Dedifferentiated amniotic fluid mesenchymal stem cell (primary cell): ENCODE measurements at regions not wholly inside any gene's neighbourhood (a gene's known extent, or its start where the extent isn't known, plus 50 kb on each side); places are given as distances from the start of the nearest gene placed in this dataset.
"Not testable (repeated sequence)": the region's sequence is repeated elsewhere in the genome, so short reads cannot be mapped to it uniquely, and the experiment has no call there.

Experiments
- DNase-seq: peaks from one replicate; pipeline ENCODE4 v3.0.0-alpha.2; 2016; ENCODE audit errors: extremely low spot score

GRCh38 chr1:78715181-78715661, 65.6 kb downstream of the IFI44 start:
- peak; percentile 44 for DNase-seq

DNA sequence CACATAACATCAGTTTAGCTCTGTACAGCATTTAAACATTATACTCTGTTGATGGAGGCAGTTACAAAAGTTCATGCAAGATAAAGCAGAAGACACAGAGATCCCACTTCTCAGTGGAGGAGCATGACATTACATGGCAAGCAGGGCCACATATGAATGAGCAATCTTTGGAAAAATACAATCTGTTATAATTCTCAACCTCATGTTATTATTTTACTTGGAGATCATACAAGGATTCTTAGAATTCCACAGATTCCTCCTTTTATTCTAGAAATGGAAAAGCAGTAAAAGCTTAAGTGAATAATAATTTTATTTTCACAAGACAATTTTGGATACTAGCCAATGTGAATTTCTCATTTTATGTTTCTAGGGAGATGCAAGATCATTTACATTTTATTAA, 66.6 kb downstream of the IFI44 start:
- peak; percentile 68 for DNase-seq

- no peak for DNase-seq
Observed at GRCh38 chr1:78718566-78718965, 68.9 kb downstream of the IFI44 start.

- DNase-seq: no peak
Observed at GRCh38 chr1:78721136-78721535, 71.5 kb downstream of the IFI44 start.

DNA sequence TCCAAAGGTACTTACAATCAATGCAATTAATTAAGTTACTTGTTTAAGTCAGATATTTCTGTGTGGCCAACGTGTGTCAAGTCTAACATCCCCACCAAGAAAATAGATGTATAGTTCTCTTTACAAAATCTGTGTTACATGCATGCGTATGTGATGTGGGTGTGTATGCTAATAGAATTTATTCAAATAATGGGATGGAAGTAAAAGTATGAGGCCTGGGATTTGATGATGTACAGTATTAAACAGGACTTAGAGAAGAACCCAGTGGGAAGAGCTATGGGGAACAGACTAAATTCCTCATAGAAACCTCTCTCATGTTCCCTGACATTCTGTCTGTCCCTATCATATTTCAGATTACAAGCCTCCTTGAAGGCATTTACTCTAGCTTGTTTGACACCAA, 72.5 kb downstream of the IFI44 start:
- DNase-seq: no peak

DNA sequence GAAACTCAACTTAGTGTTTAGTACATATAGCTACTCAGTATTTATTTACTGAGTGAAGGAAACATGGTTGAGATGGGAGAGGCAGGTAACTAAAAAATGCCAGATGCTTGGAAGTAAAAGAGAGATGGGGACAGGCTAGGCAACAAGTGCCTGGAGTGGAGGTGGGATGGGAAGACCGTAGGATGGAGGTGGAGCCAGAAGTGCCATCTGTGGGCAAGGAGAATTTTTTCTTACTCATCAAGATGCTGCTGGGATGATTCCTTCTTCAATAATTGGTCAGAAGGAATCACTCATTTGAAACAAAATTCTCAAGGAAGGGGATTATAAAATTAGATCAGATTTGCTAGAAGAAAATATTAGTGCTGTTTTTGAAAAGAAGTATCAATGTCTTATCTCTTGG, 72.9 kb downstream of the IFI44 start:
- peak; percentile 30 for DNase-seq

DNA sequence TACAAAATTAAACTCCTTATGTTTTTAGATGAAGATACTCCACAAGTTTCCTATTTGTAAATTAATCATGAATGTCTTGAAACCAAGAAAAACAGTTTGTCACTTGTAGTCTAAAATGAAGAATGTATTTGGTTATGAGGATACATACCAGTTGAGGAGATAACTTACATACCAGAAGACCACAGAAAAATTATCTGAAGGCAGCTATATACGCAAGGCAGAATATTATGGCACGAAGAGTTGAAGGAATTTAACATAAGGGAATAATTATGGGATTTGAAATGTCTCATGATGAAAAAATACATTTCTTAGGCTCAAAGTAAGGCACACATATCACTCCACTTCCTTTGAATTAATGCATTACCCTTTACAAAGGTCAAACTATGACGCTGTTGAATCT, 73.3 kb downstream of the IFI44 start:
- peak; percentile 85 for DNase-seq

DNA sequence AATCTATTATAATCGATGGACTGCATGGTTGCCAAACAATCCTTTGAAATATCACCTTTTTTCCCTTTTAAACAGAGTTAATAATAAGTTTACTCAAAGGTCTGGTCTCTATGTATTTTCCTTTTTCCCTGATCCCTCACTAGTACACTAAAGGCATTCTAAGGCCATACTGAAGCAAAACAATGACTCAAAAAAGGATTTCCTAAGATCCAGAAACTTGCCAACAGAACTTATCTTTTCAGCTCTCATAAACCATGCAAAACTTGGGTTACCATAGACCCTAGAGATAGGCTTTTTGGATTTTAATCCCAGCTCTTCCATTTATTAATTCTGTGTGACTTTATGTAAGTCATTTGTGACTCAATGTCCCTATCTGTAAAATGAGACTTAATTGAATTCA, 77.1 kb downstream of the IFI44 start:
- no peak for DNase-seq

DNA sequence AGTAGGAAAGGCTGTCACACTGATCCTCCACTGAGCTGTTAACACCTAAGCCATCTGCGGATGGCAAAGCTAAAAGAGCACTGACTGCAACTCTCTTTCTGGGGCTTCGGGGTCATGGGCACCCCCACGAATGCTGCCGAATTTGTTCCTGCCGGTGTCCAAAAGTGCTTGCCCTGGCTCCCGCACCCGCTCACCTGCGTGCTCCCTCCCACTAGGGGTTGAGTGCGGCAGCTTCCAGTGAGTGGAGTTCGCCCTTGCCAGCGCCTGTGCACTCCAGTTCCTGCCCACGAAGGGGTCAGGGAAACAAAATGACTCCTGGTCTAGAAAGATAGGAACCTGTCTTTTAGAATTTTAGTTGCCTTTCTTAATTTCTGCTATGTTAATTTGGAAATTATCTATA, 78.7 kb downstream of the IFI44 start:
- no peak for DNase-seq

- no peak for DNase-seq
Observed at GRCh38 chr1:78730054-78730453, 80.4 kb downstream of the IFI44 start.

GRCh38 chr1:78731674-78732073, 82.0 kb downstream of the IFI44 start:
- DNase-seq: no peak

GRCh38 chr1:78737241-78737640, 87.6 kb downstream of the IFI44 start:
- DNase-seq: no peak

GRCh38 chr1:78743626-78744025, 94.0 kb downstream of the IFI44 start:
- DNase-seq: peak; percentile 24

DNA sequence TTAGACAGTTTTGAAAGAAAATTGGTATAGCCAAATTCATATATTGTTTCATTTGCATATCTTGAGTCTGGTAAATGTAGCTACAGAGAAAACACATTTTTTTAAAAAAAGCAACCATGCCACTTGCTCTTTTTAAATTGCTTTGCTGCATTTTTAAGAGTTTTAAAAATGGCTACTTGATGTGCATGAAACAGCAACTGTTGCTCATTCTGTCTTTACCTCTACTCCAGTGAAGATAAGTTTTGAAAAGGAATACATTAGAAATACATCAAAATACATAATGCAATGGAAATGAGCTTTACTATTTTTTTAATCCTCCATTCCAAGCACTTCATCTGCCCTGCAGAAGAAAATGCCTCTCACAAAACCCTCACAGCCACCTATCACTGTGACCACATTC, 95.5 kb downstream of the IFI44 start:
- DNase-seq: no peak

DNA sequence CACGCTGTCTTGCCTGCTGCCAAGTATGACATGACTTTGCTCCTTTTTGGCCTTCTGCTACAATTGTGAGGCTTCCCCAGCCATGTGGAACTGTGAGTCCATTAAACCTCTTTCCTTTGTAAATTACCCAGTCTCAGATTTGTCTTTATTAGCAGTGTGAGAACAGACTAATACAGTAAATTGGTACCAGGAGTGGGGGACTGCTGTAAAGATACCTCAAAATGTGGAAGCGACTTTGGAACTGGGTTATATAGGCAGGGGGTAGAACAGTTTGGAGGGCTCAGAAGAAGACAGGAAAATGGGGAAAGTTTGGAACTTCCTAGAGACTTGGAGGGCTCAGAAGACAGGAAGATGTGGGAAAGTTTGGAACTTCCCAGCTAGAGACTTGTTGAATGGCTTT, 104.0 kb downstream of the IFI44 start:
- DNase-seq: not testable (repeated sequence)

DNA sequence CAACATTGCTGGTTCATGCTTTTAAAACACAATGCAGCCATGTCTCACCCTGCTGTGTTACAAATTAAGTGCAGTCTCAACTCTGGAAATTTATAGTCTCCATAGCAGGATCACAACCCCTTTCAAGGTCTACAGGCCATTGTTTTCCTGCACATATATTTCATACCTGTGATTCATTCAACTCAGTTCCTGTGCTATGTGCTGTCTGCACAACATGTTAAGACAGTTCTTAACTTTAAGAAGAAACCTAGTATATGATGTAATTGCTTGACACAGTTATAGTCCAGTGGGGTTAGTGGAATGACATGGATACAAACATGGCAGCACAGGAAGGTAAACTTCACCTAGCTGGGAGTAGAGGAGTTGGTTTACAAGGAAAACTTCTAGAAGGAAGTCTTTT, 106.4 kb downstream of the IFI44 start:
- no peak for DNase-seq

GRCh38 chr1:78758506-78758905, 108.9 kb downstream of the IFI44 start:
- DNase-seq: no peak

GRCh38 chr1:78759881-78760280, 110.2 kb downstream of the IFI44 start:
- no peak for DNase-seq

DNA sequence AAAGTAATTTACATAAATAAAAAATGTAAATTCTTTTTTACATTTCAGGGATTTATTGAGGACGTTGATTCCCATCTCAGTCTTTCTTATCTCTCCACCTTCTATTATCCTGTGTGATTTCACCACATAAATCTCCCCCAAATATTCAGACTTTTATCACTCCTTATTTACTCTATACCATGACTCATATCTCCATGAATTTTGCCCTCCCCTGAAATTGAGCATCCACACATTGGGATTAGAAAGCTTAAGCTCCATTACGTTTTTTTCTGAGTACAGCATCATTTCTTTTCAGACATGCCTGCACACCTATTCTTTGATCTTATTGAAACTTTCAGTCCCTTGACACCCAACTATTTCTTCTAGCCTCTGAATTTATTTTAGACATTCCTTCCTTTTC, 111.2 kb downstream of the IFI44 start:
- DNase-seq: no peak

GRCh38 chr1:78762113-78762512, 112.5 kb downstream of the IFI44 start:
- DNase-seq: no peak

GRCh38 chr1:78765489-78765888, 115.9 kb downstream of the IFI44 start:
- DNase-seq: no peak

DNA sequence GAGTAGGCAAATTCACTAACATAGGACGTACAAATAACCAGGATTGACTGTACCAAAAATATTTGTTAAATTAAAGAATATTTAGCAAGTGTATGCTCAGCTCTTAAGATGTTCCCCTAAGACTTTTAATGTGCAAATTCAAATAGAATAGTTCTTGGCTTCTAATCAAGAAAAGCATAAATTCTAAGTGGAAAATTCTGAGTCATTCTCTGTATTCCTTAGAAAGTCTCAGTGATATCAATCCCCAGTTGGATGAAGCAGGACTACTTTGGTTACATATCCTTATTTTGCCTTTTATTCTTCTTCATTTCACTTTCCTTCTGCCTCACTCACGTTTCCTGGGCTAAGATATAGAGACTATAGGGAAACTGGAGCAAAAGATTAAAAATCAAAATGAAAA, 130.2 kb downstream of the IFI44 start:
- DNase-seq: peak; percentile 43

- no peak for DNase-seq
Observed at GRCh38 chr1:78787544-78787943, 137.9 kb downstream of the IFI44 start.

DNA sequence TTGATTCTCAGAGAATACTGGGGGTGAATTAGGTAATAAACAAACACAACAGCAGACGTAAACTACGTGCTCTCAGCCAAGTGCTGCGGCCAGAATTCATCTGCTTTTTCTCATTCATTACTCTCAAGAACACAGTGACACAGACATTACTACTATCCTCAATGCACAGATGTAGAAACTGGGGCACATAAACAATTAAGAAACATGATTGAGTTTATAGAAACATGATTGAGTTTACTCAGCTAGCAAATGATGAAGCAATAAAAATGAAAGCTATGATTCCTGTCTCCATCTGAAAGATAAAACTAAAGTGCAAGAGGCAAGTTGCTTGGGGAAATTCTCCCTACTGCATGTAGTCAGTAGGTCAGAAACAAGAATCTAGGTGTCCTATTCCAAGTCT, 140.5 kb downstream of the IFI44 start:
- DNase-seq: no peak

DNA sequence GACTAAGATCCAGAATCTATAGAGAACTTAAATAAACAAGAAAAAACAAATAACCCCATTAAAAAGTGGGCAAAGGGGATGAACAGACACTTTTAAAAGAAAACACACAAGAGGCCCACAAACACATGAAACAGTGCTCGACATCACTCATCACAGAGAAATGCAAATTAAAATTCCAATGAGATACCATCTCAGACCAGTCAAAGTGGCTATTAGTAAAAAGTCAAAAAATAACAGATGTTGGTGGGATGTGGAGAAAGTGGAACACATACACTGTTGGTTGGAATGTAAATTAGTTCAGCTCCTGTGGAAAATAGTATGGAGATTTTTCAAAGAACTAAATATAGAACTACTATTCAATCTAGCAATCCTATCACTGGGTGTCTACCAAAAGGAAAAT, 143.1 kb downstream of the IFI44 start:
- no peak for DNase-seq
